ENCODE measurements at regions not wholly inside any gene's neighbourhood (a gene's known extent, or its start where the extent isn't known, plus 50 kb on each side); places are given as distances from the start of the nearest gene placed in this dataset.

- no peak overlapping the region for H3K4me3 ChIP-seq (replicated peaks in 1 of 3)
- DNase-seq, result no peak
- no peaks in the 10 kb centered on the region for H3K27me3 ChIP-seq
- TF ChIP-seq CTCF (IDR thresholded peaks at IDR 0.05), result no peak
- no peak for TF ChIP-seq POLR2A (IDR thresholded peaks at IDR 0.05)
- H3K36me3 ChIP-seq, result no peaks in the 10 kb centered on the region
- H3K27ac ChIP-seq, result no peak overlapping the region
- H3K4me1 ChIP-seq, result no peaks in the 10 kb centered on the region
- no peaks in the 10 kb centered on the region for H3K9me3 ChIP-seq
- WGBS, 2 donors, result 74 to 100% methylated on average over 2 of the region's 2 CpGs
- intact Hi-C loops (cut with DNase I), result no loop called here
Observed at GRCh38 chr12:42953021-42953420, 363.5 kb upstream of the PRICKLE1 start.

GRCh38 chr12:42946871-42947381 is 357.4 kb upstream of the PRICKLE1 start:
- Histone ChIP-seq H3K9me3 (no peaks in the 10 kb centered on the region), H3K4me1 (no peaks in the 10 kb centered on the region), H3K27ac (no peak overlapping the region), H3K36me3 (no peaks in the 10 kb centered on the region), H3K27me3 (no peaks in the 10 kb centered on the region), H3K4me3 (replicated peaks in 1 of 3) (no peak overlapping the region)
- no peak for DNase-seq
- no peak for TF ChIP-seq CTCF (IDR thresholded peaks at IDR 0.05)
- no peak for TF ChIP-seq POLR2A (IDR thresholded peaks at IDR 0.05)
- WGBS, 2 donors, result 85 to 95% methylated on average over 2 of the region's 2 CpGs
- intact Hi-C loops (cut with DNase I), result no loop called here

- WGBS, 2 donors, result 92 to 93% methylated on average over 2 of the region's 2 CpGs
- no peaks in the 10 kb centered on the region for H3K4me1 ChIP-seq
- intact Hi-C loops (cut with DNase I), result no loop called here
- H3K27ac ChIP-seq, result no peak overlapping the region
- no peak for TF ChIP-seq CTCF (IDR thresholded peaks at IDR 0.05)
- TF ChIP-seq POLR2A (IDR thresholded peaks at IDR 0.05), result no peak
- no peaks in the 10 kb centered on the region for H3K36me3 ChIP-seq
- H3K4me3 ChIP-seq (replicated peaks in 1 of 3), result no peak overlapping the region
- H3K27me3 ChIP-seq, result no peaks in the 10 kb centered on the region
- H3K9me3 ChIP-seq, result no peaks in the 10 kb centered on the region
- no peak for DNase-seq
Observed at GRCh38 chr12:42945927-42946326, 356.4 kb upstream of the PRICKLE1 start.

GRCh38 chr12:42944516-42944915 is 355.0 kb upstream of the PRICKLE1 start:
- no peaks in the 10 kb centered on the region for H3K27me3 ChIP-seq
- H3K36me3 ChIP-seq, result no peaks in the 10 kb centered on the region
- DNase-seq, result no peak
- H3K4me1 ChIP-seq, result no peaks in the 10 kb centered on the region
- intact Hi-C loops (cut with DNase I), result no loop called here
- no peaks in the 10 kb centered on the region for H3K9me3 ChIP-seq
- H3K27ac ChIP-seq, result no peak overlapping the region
- no peak overlapping the region for H3K4me3 ChIP-seq (replicated peaks in 1 of 3)
- 72 to 83% methylated on average over 2 of the region's 2 CpGs for WGBS, 2 donors
- TF ChIP-seq POLR2A (IDR thresholded peaks at IDR 0.05) (no peak), CTCF (IDR thresholded peaks at IDR 0.05) (no peak)

- no peak overlapping the region for H3K27ac ChIP-seq
- H3K4me1 ChIP-seq, result no peaks in the 10 kb centered on the region
- TF ChIP-seq POLR2A (IDR thresholded peaks at IDR 0.05) (no peak), CTCF (IDR thresholded peaks at IDR 0.05) (no peak)
- intact Hi-C loops (cut with DNase I), result no loop called here
- no peaks in the 10 kb centered on the region for H3K9me3 ChIP-seq
- no peaks in the 10 kb centered on the region for H3K36me3 ChIP-seq
- no peak overlapping the region for H3K4me3 ChIP-seq (replicated peaks in 1 of 3)
- WGBS, 2 donors, result 60 to 62% methylated on average over 3 of the region's 3 CpGs
- DNase-seq, result no peak
- H3K27me3 ChIP-seq, result no peaks in the 10 kb centered on the region
Observed at GRCh38 chr12:42936991-42937390, 347.4 kb upstream of the PRICKLE1 start.
